ENCODE measurements at regions not wholly inside any gene's neighbourhood (a gene's known extent, or its start where the extent isn't known, plus 50 kb on each side); places are given as distances from the start of the nearest gene placed in this dataset.

DNA sequence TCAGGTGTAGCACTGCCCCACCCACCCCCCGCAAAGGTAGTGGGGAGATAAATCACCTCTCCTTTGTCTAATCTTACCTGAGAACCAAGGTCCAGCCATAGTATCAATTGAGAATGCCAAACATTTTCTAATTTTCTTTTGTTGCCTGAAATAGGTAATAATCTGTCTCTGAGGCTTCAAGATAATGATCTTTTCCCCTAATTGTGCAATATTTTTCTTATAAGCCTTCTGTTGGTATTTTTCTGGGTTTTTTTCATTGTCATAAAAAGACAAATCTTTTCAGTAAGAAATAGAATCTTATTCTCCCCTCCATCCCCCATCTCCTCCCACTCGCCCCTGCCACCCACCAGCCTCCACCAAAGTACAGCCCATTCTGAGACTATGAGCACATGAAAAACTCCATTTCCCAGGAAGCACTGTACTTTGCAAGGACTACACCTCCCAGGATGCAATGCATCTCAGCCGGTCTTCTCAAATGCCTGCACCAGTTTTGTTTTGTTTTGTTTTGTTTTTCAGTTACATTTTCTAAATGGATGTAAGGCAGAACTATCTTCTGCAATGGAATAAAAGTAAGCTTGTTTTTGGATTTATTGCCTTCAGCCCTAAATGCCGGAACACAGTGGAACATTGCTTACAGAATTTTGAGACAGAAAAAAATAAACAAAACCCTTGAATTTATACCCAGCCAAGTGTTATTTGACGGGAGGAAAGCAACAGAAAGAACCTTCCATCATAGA lies 268.0 kb downstream of the TFAP2A start:
- TF ChIP-seq SIN3A (IDR thresholded peaks at IDR 0.05; ENCODE audit: borderline replicate concordance, insufficient read depth, low read length) = no peak
- no peak; the same call in 1 of the 2 replicates for TF ChIP-seq POLR2AphosphoS5 (IDR thresholded peaks at IDR 0.05; ENCODE audit: low read depth, low read length)
- TF ChIP-seq TAF1 (IDR thresholded peaks at IDR 0.05; ENCODE audit: borderline replicate concordance, insufficient read depth, low read length) = no peak
- TF ChIP-seq, protein P1, sequence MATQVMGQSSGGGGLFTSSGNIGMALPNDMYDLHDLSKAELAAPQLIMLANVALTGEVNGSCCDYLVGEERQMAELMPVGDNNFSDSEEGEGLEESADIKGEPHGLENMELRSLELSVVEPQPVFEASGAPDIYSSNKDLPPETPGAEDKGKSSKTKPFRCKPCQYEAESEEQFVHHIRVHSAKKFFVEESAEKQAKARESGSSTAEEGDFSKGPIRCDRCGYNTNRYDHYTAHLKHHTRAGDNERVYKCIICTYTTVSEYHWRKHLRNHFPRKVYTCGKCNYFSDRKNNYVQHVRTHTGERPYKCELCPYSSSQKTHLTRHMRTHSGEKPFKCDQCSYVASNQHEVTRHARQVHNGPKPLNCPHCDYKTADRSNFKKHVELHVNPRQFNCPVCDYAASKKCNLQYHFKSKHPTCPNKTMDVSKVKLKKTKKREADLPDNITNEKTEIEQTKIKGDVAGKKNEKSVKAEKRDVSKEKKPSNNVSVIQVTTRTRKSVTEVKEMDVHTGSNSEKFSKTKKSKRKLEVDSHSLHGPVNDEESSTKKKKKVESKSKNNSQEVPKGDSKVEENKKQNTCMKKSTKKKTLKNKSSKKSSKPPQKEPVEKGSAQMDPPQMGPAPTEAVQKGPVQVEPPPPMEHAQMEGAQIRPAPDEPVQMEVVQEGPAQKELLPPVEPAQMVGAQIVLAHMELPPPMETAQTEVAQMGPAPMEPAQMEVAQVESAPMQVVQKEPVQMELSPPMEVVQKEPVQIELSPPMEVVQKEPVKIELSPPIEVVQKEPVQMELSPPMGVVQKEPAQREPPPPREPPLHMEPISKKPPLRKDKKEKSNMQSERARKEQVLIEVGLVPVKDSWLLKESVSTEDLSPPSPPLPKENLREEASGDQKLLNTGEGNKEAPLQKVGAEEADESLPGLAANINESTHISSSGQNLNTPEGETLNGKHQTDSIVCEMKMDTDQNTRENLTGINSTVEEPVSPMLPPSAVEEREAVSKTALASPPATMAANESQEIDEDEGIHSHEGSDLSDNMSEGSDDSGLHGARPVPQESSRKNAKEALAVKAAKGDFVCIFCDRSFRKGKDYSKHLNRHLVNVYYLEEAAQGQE (IDR thresholded peaks at IDR 0.05; ENCODE audit: insufficient read depth in 1 of 2, low read depth in 2 of 2, low read length in 2 of 2) = no peak
- TF ChIP-seq FOXP2 (optimal IDR thresholded peaks at IDR 0.05; ENCODE audit: borderline replicate concordance, extremely low read depth, extremely low read length, insufficient read depth) = no peak

DNA sequence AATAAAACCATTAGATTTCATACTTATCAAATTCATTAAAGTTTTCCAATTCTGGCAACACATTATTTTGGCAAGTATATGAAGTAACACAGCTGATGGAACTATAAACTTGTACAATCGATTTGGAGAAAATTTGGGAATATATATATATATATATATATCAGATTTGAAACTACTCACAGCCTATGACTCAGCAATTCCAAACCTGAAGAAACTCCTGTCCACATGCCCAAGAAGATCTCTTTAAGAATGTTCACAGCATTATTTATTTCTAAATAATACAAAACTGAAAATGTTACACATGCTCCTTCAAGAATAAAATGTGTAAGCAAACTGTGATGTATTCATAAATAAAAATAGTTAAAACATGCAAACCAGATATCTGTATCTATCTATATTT lies 270.1 kb downstream of the TFAP2A start:
- no peak for TF ChIP-seq TAF1 (IDR thresholded peaks at IDR 0.05; ENCODE audit: borderline replicate concordance, insufficient read depth, low read length)
- TF ChIP-seq SIN3A (IDR thresholded peaks at IDR 0.05; ENCODE audit: borderline replicate concordance, insufficient read depth, low read length) = no peak

DNA sequence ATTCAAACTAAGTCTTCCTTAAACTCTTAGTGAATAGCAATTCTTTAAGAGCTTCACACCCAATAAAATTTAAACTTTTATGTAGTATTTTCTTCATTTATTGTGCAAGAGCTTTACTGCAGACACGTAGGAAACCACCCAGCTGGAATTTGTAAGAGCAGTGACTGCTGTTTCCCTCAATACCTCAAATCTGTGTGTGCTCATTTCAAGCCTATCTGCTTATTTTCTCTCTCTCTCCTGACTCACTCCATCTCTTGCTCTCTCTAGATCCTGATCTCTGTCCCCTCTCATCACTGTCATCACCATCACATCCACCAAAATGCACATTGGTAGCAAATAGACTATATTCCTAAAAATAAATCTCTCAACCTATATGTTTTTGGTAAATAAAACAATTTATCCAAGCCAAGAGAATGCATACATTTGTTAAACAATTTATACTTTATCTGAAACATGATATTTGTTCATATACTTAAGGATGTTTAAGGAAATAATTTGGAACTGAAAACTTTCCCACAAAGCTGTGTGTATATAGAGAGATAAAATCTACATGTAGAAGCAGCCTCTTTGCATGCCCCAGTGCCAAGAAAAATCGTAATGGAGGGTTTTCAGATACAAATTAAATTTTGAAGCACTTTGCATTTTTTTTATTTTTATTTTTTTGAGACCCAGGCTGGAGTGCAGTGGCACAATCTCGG lies 273.0 kb downstream of the TFAP2A start:
- TF ChIP-seq POLR2AphosphoS5 (IDR thresholded peaks at IDR 0.05; ENCODE audit: low read depth, low read length) = no peak
- no peak for TF ChIP-seq SIN3A (IDR thresholded peaks at IDR 0.05; ENCODE audit: borderline replicate concordance, insufficient read depth, low read length)
- TF ChIP-seq FOXP2 (optimal IDR thresholded peaks at IDR 0.05; ENCODE audit: borderline replicate concordance, extremely low read depth, extremely low read length, insufficient read depth) = no peak
- no peak for TF ChIP-seq TAF1 (IDR thresholded peaks at IDR 0.05; ENCODE audit: borderline replicate concordance, insufficient read depth, low read length)
- TF ChIP-seq, protein P1 (IDR thresholded peaks at IDR 0.05; ENCODE audit: insufficient read depth in 1 of 2, low read depth in 2 of 2, low read length in 2 of 2) = no peak

DNA sequence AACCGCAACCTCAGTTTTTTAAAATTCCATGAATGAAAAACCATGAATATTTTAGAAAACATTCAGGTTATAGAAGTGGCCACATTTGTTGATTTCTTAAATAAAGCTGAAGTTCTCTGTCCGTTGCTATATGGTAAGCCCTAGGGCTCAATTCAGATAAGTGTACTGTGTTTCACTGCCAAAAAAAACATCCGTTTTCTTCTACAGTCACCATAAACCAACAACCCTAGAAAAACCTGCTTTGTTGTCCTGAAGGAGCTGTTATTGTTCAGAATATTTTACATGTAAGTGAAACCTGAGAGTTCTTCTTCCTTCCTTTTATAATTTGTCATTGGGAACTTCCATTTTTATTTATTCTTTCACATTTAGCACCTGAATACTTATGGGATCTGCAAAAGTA lies 274.1 kb downstream of the TFAP2A start:
- no peak for TF ChIP-seq FOXP2 (optimal IDR thresholded peaks at IDR 0.05; ENCODE audit: borderline replicate concordance, extremely low read depth, extremely low read length, insufficient read depth)
- TF ChIP-seq, protein P1 (IDR thresholded peaks at IDR 0.05; ENCODE audit: insufficient read depth in 1 of 2, low read depth in 2 of 2, low read length in 2 of 2) = no peak
- no peak for TF ChIP-seq TAF1 (IDR thresholded peaks at IDR 0.05; ENCODE audit: borderline replicate concordance, insufficient read depth, low read length)
- no peak for TF ChIP-seq SIN3A (IDR thresholded peaks at IDR 0.05; ENCODE audit: borderline replicate concordance, insufficient read depth, low read length)
- TF ChIP-seq POLR2AphosphoS5 (IDR thresholded peaks at IDR 0.05; ENCODE audit: low read depth, low read length) = no peak

DNA sequence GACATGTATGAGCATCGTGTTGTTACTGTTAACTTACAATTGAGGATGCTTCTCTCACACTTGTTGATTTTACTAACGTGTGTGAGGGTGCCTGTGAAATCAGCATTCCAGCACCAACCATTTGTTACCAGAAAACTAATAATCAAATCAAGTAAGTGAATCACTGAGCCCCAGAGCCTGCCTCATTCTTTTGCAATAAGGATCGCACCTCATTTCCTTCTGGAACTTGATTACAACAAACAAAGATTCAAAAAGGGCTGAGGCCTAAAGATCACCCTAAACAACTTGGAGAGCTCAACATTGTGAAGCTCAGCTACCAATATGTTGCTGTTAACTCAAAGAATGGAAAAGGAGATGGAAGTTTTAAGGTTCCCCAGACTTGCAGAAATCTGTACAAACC lies 274.7 kb downstream of the TFAP2A start:
- TF ChIP-seq FOXP2 (optimal IDR thresholded peaks at IDR 0.05; ENCODE audit: borderline replicate concordance, extremely low read depth, extremely low read length, insufficient read depth) (no peak), SIN3A (IDR thresholded peaks at IDR 0.05; ENCODE audit: borderline replicate concordance, insufficient read depth, low read length) (no peak), TAF1 (IDR thresholded peaks at IDR 0.05; ENCODE audit: borderline replicate concordance, insufficient read depth, low read length) (no peak), POLR2AphosphoS5 (IDR thresholded peaks at IDR 0.05; ENCODE audit: low read depth, low read length) (no peak)
- TF ChIP-seq, protein P1 (IDR thresholded peaks at IDR 0.05; ENCODE audit: insufficient read depth in 1 of 2, low read depth in 2 of 2, low read length in 2 of 2) = no peak

All from PFSK-1 (cell line).